ENCODE measurements at regions not wholly inside any gene's neighbourhood (a gene's known extent, or its start where the extent isn't known, plus 50 kb on each side); places are given as distances from the start of the nearest gene placed in this dataset.

DNA sequence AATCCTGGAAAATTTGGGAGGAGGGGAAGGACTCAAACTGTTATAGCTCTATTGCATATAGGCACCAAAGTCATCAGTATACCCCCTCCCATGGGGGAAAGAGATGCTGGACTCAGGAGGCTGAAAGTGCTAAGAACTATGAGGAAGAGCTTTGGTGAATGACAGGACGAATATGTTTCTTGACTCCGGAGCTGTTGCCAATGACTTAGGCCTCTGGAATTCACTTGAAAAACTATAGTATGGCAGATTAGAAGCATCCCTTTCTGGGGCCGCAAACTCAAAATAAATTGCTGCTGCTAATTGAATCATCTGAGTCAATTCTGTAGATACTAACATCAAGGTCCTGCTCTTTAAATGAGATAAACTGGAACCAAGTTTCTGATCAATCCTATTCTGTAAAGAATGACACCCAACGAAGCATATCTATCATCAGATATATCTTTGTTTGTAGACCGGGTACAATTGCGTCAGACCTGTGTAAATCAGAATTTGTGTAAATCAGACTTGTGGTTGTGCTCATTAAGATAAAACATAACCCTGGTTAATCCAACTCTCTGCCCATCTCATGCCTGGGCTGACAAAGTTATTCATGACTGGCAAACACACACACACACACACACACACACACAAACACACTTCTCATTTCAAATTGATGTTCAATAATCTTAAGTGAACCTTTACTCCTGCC, 1793.8 kb upstream of the PCDH20 start:
- Histone ChIP-seq H3K36me3 (ENCODE audit: control insufficient read depth in 1 of 2, insufficient read depth in 2 of 2, low read length in 1 of 2) (no peaks in the 10 kb centered on the region), H3K4me1 (ENCODE audit: control insufficient read depth in 1 of 2, insufficient read depth in 2 of 2, low read length in 2 of 2) (no peaks in the 10 kb centered on the region), H3K9me3 (ENCODE audit: control insufficient read depth, low read length) (no peaks in the 10 kb centered on the region), H3K4me3 (ENCODE audit: low read length in 2 of 2) (no peak overlapping the region), H3K27ac (ENCODE audit: low read depth in 1 of 2, low read length in 2 of 2) (no peak overlapping the region), H3K27me3 (ENCODE audit: control insufficient read depth in 1 of 2, insufficient read depth in 2 of 2, low read length in 1 of 2) (no peaks in the 10 kb centered on the region)
- intact Hi-C loops (cut with DNase I): no loop called here
- 65 to 71% methylated on average over 6 of the region's 6 CpGs for WGBS, 2 donors
- no peak for ATAC-seq (ENCODE audit: low FRiP score)
- no peak for DNase-seq

DNA sequence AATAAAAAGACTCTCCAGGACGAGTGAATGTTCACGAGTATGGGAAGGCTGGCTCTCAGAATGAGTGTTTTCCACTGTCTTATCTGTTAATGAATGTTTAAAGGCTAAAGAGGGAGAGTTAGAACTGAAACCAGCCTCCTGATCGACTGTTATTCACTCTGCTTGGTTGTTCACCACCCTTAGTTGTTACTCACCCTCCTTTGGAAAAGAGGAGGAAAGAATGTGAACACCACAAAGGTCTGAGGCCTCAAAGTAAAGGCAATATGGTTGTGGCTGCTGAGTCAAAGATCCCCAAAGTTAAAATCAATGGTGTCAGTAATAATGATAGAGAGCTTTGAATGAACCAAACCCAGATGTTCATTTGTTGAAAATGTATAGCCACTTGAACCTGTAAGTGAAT, 1793.2 kb upstream of the PCDH20 start:
- DNase-seq (no peak), ATAC-seq (ENCODE audit: low FRiP score) (no peak)
- Histone ChIP-seq H3K27me3 (ENCODE audit: control insufficient read depth in 1 of 2, insufficient read depth in 2 of 2, low read length in 1 of 2) (no peaks in the 10 kb centered on the region), H3K36me3 (ENCODE audit: control insufficient read depth in 1 of 2, insufficient read depth in 2 of 2, low read length in 1 of 2) (no peaks in the 10 kb centered on the region), H3K27ac (ENCODE audit: low read depth in 1 of 2, low read length in 2 of 2) (no peak overlapping the region), H3K4me1 (ENCODE audit: control insufficient read depth in 1 of 2, insufficient read depth in 2 of 2, low read length in 2 of 2) (no peaks in the 10 kb centered on the region), H3K4me3 (ENCODE audit: low read length in 2 of 2) (no peak overlapping the region), H3K9me3 (ENCODE audit: control insufficient read depth, low read length) (no peaks in the 10 kb centered on the region)
- intact Hi-C loops (cut with DNase I): no loop called here
- WGBS, 2 donors: 60 to 69% methylated on average over 3 of the region's 3 CpGs

DNA sequence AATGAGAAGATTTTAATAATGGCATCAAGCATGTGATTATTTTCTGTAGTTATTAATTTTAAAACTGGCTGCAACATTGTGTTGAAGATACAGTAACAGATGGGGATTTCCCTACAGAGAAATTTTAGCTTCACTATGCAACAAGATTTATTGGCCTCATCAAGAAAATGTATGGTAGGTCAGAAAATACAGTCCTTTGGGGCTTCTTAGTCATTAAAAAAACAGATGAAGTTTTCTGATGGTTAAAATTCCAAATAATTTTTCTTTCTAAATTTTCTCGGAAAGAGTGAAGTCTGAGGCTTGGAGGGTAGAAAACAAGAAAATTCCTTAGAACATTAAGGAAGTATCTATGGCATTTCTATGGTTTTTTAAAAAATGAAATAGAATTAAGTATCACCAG, 1790.8 kb upstream of the PCDH20 start:
- no peaks in the 10 kb centered on the region for H3K9me3 ChIP-seq (ENCODE audit: control insufficient read depth, low read length)
- H3K36me3 ChIP-seq (ENCODE audit: control insufficient read depth in 1 of 2, insufficient read depth in 2 of 2, low read length in 1 of 2): no peaks in the 10 kb centered on the region
- WGBS, 2 donors: 16 to 20% methylated on average over 1 of the region's 1 CpG
- no peak overlapping the region for H3K27ac ChIP-seq (ENCODE audit: low read depth in 1 of 2, low read length in 2 of 2)
- intact Hi-C loops (cut with DNase I): no loop called here
- DNase-seq (no peak), ATAC-seq (ENCODE audit: low FRiP score) (no peak)
- H3K4me1 ChIP-seq (ENCODE audit: control insufficient read depth in 1 of 2, insufficient read depth in 2 of 2, low read length in 2 of 2): no peaks in the 10 kb centered on the region
- no peaks in the 10 kb centered on the region for H3K27me3 ChIP-seq (ENCODE audit: control insufficient read depth in 1 of 2, insufficient read depth in 2 of 2, low read length in 1 of 2)
- no peak overlapping the region for H3K4me3 ChIP-seq (ENCODE audit: low read length in 2 of 2)

DNA sequence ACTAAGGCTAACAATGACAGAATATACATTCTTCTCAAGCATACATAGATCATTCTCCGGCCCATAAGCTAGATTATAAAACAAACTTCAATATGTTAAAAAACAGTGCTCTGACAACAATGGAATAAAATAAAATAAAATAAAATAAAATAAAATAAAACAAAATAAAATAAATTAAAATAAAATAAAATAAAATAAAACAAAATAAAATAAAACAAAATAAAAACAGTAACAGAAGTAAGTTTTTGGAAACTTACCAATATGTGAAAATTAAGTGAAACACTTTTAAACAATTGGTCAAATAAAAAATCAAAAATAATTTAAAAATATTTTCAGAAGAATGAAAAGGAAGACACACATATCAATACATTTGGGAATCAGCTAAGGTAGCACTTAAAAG, 1785.8 kb upstream of the PCDH20 start:
- no peak for DNase-seq
- Histone ChIP-seq H3K4me3 (ENCODE audit: low read length in 2 of 2) (no peak overlapping the region), H3K4me1 (ENCODE audit: control insufficient read depth in 1 of 2, insufficient read depth in 2 of 2, low read length in 2 of 2) (no peaks in the 10 kb centered on the region), H3K36me3 (ENCODE audit: control insufficient read depth in 1 of 2, insufficient read depth in 2 of 2, low read length in 1 of 2) (no peaks in the 10 kb centered on the region), H3K27me3 (ENCODE audit: control insufficient read depth in 1 of 2, insufficient read depth in 2 of 2, low read length in 1 of 2) (no peaks in the 10 kb centered on the region), H3K27ac (ENCODE audit: low read depth in 1 of 2, low read length in 2 of 2) (no peak overlapping the region), H3K9me3 (ENCODE audit: control insufficient read depth, low read length) (no peaks in the 10 kb centered on the region)
- 55 to 98% methylated on average over 1 of the region's 1 CpG for WGBS, 2 donors
- ATAC-seq (ENCODE audit: low FRiP score): no peak
- intact Hi-C loops (cut with DNase I): no loop called here

DNA sequence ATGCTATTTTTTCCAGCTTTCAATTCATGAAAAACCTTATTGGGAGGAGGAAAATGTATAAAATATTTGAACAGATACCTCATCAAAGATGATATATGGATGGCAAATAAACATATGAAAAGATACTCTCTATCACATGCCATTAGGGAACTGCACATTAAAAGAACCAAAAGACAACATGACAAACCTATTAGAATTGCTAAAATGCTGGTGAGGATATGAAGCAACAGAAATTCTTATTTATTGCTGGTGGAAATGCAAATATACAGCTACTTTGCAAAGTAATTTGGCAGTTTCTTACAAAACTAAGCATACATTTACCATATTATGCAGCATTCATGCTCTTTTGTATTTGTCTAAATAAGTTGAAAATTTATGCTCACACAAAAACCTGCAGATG, 1783.9 kb upstream of the PCDH20 start:
- DNase-seq: no peak
- H3K9me3 ChIP-seq (ENCODE audit: control insufficient read depth, low read length): no peaks in the 10 kb centered on the region
- H3K4me3 ChIP-seq (ENCODE audit: low read length in 2 of 2): no peak overlapping the region
- no peak overlapping the region for H3K27ac ChIP-seq (ENCODE audit: low read depth in 1 of 2, low read length in 2 of 2)
- no peaks in the 10 kb centered on the region for H3K27me3 ChIP-seq (ENCODE audit: control insufficient read depth in 1 of 2, insufficient read depth in 2 of 2, low read length in 1 of 2)
- ATAC-seq (ENCODE audit: low FRiP score): no peak
- intact Hi-C loops (cut with DNase I): no loop called here
- no peaks in the 10 kb centered on the region for H3K4me1 ChIP-seq (ENCODE audit: control insufficient read depth in 1 of 2, insufficient read depth in 2 of 2, low read length in 2 of 2)
- H3K36me3 ChIP-seq (ENCODE audit: control insufficient read depth in 1 of 2, insufficient read depth in 2 of 2, low read length in 1 of 2): no peaks in the 10 kb centered on the region

DNA sequence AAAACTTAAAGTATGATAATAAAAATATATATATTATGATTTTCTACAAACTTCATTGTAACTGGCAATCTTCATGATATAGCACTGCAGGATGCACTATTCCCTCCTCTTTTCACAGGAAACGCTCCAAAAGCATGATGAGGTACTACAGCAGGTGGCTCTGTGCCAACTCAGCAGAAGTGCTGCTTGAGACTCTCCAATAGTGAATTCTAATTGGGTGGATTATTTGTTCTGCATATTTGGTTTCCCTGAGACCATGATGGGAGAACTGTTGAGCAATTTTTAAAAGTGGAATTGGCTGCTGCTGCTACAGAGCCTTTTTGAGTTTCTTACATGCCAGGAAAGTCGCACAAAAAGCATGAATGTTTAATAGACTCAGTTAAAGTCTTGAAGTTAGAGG, 1782.4 kb upstream of the PCDH20 start:
- no peaks in the 10 kb centered on the region for H3K36me3 ChIP-seq (ENCODE audit: control insufficient read depth in 1 of 2, insufficient read depth in 2 of 2, low read length in 1 of 2)
- H3K27me3 ChIP-seq (ENCODE audit: control insufficient read depth in 1 of 2, insufficient read depth in 2 of 2, low read length in 1 of 2): no peaks in the 10 kb centered on the region
- ATAC-seq (ENCODE audit: low FRiP score) (no peak), DNase-seq (no peak)
- WGBS, 2 donors: 5 to 21% methylated on average over 2 of the region's 2 CpGs
- no peaks in the 10 kb centered on the region for H3K4me1 ChIP-seq (ENCODE audit: control insufficient read depth in 1 of 2, insufficient read depth in 2 of 2, low read length in 2 of 2)
- intact Hi-C loops (cut with DNase I): no loop called here
- no peak overlapping the region for H3K27ac ChIP-seq (ENCODE audit: low read depth in 1 of 2, low read length in 2 of 2)
- H3K9me3 ChIP-seq (ENCODE audit: control insufficient read depth, low read length): no peaks in the 10 kb centered on the region
- no peak overlapping the region for H3K4me3 ChIP-seq (ENCODE audit: low read length in 2 of 2)

DNA sequence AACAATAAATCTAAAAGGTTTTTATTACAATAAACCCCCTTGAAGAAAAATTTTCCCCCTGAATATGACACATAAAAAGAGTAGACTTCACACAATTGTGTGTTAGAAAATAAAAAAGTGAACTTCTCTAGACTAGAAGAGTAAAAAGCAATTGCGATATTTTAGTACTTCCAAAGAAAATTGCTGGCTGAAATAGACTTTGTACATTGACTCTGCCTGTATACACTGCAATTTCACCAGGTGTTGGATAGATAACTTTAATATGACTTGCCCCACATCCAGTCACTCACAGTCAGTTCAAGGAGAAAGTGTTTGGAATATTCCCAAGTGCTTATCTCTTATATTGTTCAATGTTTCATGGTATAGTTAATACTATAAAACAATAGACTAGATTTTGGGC, 1780.1 kb upstream of the PCDH20 start:
- DNase-seq: no peak
- no peaks in the 10 kb centered on the region for H3K4me1 ChIP-seq (ENCODE audit: control insufficient read depth in 1 of 2, insufficient read depth in 2 of 2, low read length in 2 of 2)
- no peaks in the 10 kb centered on the region for H3K36me3 ChIP-seq (ENCODE audit: control insufficient read depth in 1 of 2, insufficient read depth in 2 of 2, low read length in 1 of 2)
- H3K27ac ChIP-seq (ENCODE audit: low read depth in 1 of 2, low read length in 2 of 2): no peak overlapping the region
- no peaks in the 10 kb centered on the region for H3K27me3 ChIP-seq (ENCODE audit: control insufficient read depth in 1 of 2, insufficient read depth in 2 of 2, low read length in 1 of 2)
- ATAC-seq (ENCODE audit: low FRiP score): no peak
- no peak overlapping the region for H3K4me3 ChIP-seq (ENCODE audit: low read length in 2 of 2)
- intact Hi-C loops (cut with DNase I): no loop called here
- no peaks in the 10 kb centered on the region for H3K9me3 ChIP-seq (ENCODE audit: control insufficient read depth, low read length)
- WGBS, 2 donors: 91 to 100% methylated on average over 1 of the region's 1 CpG

DNA sequence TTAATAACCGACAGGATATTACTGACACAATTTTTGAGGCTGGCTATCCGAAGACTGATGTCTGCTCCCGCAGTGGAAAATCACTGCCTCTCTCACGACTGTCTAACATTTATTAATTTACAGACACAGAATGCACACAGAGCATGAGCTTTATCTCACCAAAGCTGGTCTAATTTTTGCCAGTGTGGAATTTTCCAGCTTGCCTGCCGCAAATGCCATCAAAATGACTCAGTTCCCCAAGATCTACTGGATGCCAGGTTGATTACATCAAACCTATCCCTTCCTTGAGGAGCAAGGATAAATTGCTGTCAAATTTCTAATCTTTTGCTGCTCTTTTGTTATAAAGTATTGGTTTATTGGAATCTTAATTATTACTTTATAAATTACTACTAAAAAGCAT, 1775.1 kb upstream of the PCDH20 start:
- Histone ChIP-seq H3K4me3 (ENCODE audit: low read length in 2 of 2) (no peak overlapping the region), H3K27me3 (ENCODE audit: control insufficient read depth in 1 of 2, insufficient read depth in 2 of 2, low read length in 1 of 2) (no peaks in the 10 kb centered on the region), H3K36me3 (ENCODE audit: control insufficient read depth in 1 of 2, insufficient read depth in 2 of 2, low read length in 1 of 2) (no peaks in the 10 kb centered on the region), H3K27ac (ENCODE audit: low read depth in 1 of 2, low read length in 2 of 2) (no peak overlapping the region), H3K4me1 (ENCODE audit: control insufficient read depth in 1 of 2, insufficient read depth in 2 of 2, low read length in 2 of 2) (no peaks in the 10 kb centered on the region), H3K9me3 (ENCODE audit: control insufficient read depth, low read length) (no peaks in the 10 kb centered on the region)
- no peak for ATAC-seq (ENCODE audit: low FRiP score)
- DNase-seq: no peak
- 66% methylated on average over 5 of the region's 5 CpGs for WGBS, 2 donors
- intact Hi-C loops (cut with DNase I): no loop called here

DNA sequence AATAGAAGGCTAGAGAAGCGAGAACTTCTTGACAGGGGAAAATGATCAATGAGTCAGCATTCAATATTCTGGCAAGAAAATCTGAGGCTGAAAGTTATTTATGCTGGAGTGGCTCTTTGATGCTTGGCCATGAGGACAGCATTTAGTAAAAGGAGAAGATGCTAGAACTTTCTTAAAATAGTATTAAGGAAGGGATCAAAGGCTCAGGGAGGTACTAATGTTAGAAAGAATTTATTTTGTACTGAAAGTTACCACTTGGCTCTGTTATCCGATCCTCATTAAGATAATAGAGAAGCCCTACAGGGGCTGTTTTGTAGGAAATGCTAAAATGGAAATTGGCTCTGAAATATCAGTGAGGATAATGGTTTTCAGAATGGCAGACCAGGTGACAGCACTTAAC, 1774.6 kb upstream of the PCDH20 start:
- no peaks in the 10 kb centered on the region for H3K27me3 ChIP-seq (ENCODE audit: control insufficient read depth in 1 of 2, insufficient read depth in 2 of 2, low read length in 1 of 2)
- H3K9me3 ChIP-seq (ENCODE audit: control insufficient read depth, low read length): no peaks in the 10 kb centered on the region
- DNase-seq (no peak), ATAC-seq (ENCODE audit: low FRiP score) (no peak)
- no peaks in the 10 kb centered on the region for H3K36me3 ChIP-seq (ENCODE audit: control insufficient read depth in 1 of 2, insufficient read depth in 2 of 2, low read length in 1 of 2)
- H3K4me1 ChIP-seq (ENCODE audit: control insufficient read depth in 1 of 2, insufficient read depth in 2 of 2, low read length in 2 of 2): no peaks in the 10 kb centered on the region
- no peak overlapping the region for H3K4me3 ChIP-seq (ENCODE audit: low read length in 2 of 2)
- WGBS, 2 donors: 68 to 72% methylated on average over 2 of the region's 2 CpGs
- intact Hi-C loops (cut with DNase I): no loop called here
- H3K27ac ChIP-seq (ENCODE audit: low read depth in 1 of 2, low read length in 2 of 2): no peak overlapping the region
